MCF 10A (cell line): ENCODE measurements at regions not wholly inside any gene's neighbourhood (a gene's known extent, or its start where the extent isn't known, plus 50 kb on each side); places are given as distances from the start of the nearest gene placed in this dataset.

Experiments used
- BruUV-seq: library from RNA; stranded (reverse); fragments of 400-500 nt; replicated peaks from 2 replicates; lab custom pipeline; 2021; lab: Mats Ljungman, UMichigan
- CTCF ChIA-PET: fragments of 300-600 bp; sonication (Branson Sonifier 250); formaldehyde crosslinking; extraction: SDS; loops from one replicate; lab custom pipeline; 2021; ENCODE audit warnings: antibody characterized with exemption, inconsistent platforms; lab: Yijun Ruan, JAX
- POLR2A ChIA-PET: fragments of 300-600, 350-650 bp; sonication (Branson Sonifier 250); formaldehyde crosslinking; extraction: SDS; loops from one replicate; lab custom pipeline; 2020; ENCODE audit warnings: antibody characterized with exemption, inconsistent platforms; lab: Yijun Ruan, JAX
- DNase-seq: peaks from one replicate; pipeline ENCODE4 v3.0.0-alpha.2; 2018; ENCODE audit not compliant: unreplicated experiment
- H3K27ac Mint-ChIP-seq: one replicate; pipeline ENCODE4 v1.8.0; 2022; ENCODE audit warnings: mild to moderate bottlenecking, low read depth, mixed read lengths; ENCODE audit not compliant: unreplicated experiment
- H3K27me3 Mint-ChIP-seq: one replicate; pipeline ENCODE4 v1.8.0; 2022; ENCODE audit warnings: mixed read lengths; ENCODE audit not compliant: insufficient read depth, unreplicated experiment
- H3K36me3 Mint-ChIP-seq: one replicate; pipeline ENCODE4 v1.8.0; 2022; ENCODE audit warnings: mild to moderate bottlenecking, moderate library complexity, mixed read lengths; ENCODE audit not compliant: insufficient read depth, unreplicated experiment
- H3K4me1 Mint-ChIP-seq: one replicate; pipeline ENCODE4 v1.8.0; 2022; ENCODE audit warnings: mixed read lengths; ENCODE audit not compliant: insufficient read depth, unreplicated experiment
- H3K4me3 Mint-ChIP-seq: one replicate; pipeline ENCODE4 v1.8.0; 2022; ENCODE audit warnings: mild to moderate bottlenecking, moderate library complexity, mixed read lengths; ENCODE audit not compliant: unreplicated experiment
- H3K9me3 Mint-ChIP-seq: one replicate; pipeline ENCODE4 v1.8.0; 2022; ENCODE audit warnings: mixed read lengths; ENCODE audit not compliant: unreplicated experiment
- CTCF ChIP-seq: fragments of 200-600 bp; IDR thresholded peaks from one replicate; pipeline ENCODE4 v1.8.0; 2022; ENCODE audit warnings: antibody characterized with exemption, mild to moderate bottlenecking; ENCODE audit not compliant: unreplicated experiment
- intact Hi-C: fragments of 100-400 bp; cut with micrococcal nuclease; formaldehyde crosslinking; loops from 2 replicates; pipeline ENCODE4 v1.14.1; 2022

- peaks cover 23% of the 10 kb centered on the region for H3K9me3 Mint-ChIP-seq
- no peak for TF ChIP-seq CTCF
- no peak overlapping the region for H3K4me3 Mint-ChIP-seq
- peak; percentile 57 for DNase-seq
- H3K27ac Mint-ChIP-seq: no peak overlapping the region
- H3K36me3 Mint-ChIP-seq: no peaks in the 10 kb centered on the region
- BruUV-seq: no TSS peak
- H3K27me3 Mint-ChIP-seq: no peaks in the 10 kb centered on the region
- CTCF ChIA-PET: interaction anchor here (0.6 kb wide), 1 partner anchor 76 kb away, joined by 7 read pairs; no protein-coding TSS in a partner anchor
- intact Hi-C loops: no loop called here
- H3K4me1 Mint-ChIP-seq: no peaks in the 10 kb centered on the region
- POLR2A ChIA-PET: no interaction called here
These were observed 396.6 kb downstream of the TLR4 start for GRCh38 chr9:118100529-118101419.

GRCh38 chr9:118104363-118104762 lies 400.2 kb downstream of the TLR4 start:
- Mint-ChIP-seq H3K4me3 (no peak overlapping the region), H3K27ac (no peak overlapping the region), H3K9me3 (peaks cover 37% of the 10 kb centered on the region), H3K4me1 (no peaks in the 10 kb centered on the region), H3K36me3 (no peaks in the 10 kb centered on the region), H3K27me3 (no peaks in the 10 kb centered on the region)
- intact Hi-C loops: no loop called here
- BruUV-seq: no TSS peak
- no peak for DNase-seq
- ChIA-PET POLR2A (no interaction called here), CTCF (no interaction called here)
- no peak for TF ChIP-seq CTCF

GRCh38 chr9:118108971-118109370 lies 404.8 kb downstream of the TLR4 start:
- ChIA-PET POLR2A (no interaction called here), CTCF (no interaction called here)
- Mint-ChIP-seq H3K27ac (no peak overlapping the region), H3K9me3 (peaks cover 51% of the 10 kb centered on the region), H3K4me3 (no peak overlapping the region), H3K27me3 (no peaks in the 10 kb centered on the region), H3K36me3 (no peaks in the 10 kb centered on the region), H3K4me1 (no peaks in the 10 kb centered on the region)
- no TSS peak for BruUV-seq
- no peak for TF ChIP-seq CTCF
- intact Hi-C loops: no loop called here
- DNase-seq: no peak

- intact Hi-C loops: no loop called here
- H3K4me3 Mint-ChIP-seq: no peak overlapping the region
- ChIA-PET CTCF (no interaction called here), POLR2A (no interaction called here)
- BruUV-seq: no TSS peak
- no peaks in the 10 kb centered on the region for H3K27me3 Mint-ChIP-seq
- H3K9me3 Mint-ChIP-seq: peaks cover 45% of the 10 kb centered on the region
- no peaks in the 10 kb centered on the region for H3K4me1 Mint-ChIP-seq
- no peak for DNase-seq
- no peak overlapping the region for H3K27ac Mint-ChIP-seq
- TF ChIP-seq CTCF: no peak
- no peaks in the 10 kb centered on the region for H3K36me3 Mint-ChIP-seq
These were observed 405.3 kb downstream of the TLR4 start for GRCh38 chr9:118109542-118109941.
